Omental fat pad (tissue), 3 donors: ENCODE measurements at regions not wholly inside any gene's neighbourhood (a gene's known extent, or its start where the extent isn't known, plus 50 kb on each side); places are given as distances from the start of the nearest gene placed in this dataset.

Experiments
- ATAC-seq: fragments of 150-250 bp; one replicate; pipeline ENCODE4 v1.9.1; 2016; ENCODE audit warnings: mild to moderate bottlenecking, moderate library complexity; ENCODE audit not compliant: low FRiP score
- DNase-seq: peaks from one replicate; pipeline ENCODE4 v3.0.0-alpha.2; 2019; ENCODE audit warnings: low spot score
- TF ChIP-seq, protein P1 (sequence below), 3 donors: fragments of 450-650 bp; IDR thresholded peaks; one replicate each; pipeline ENCODE4 v1.5.1; 2016 to 2017; ENCODE audit warnings: antibody characterized with exemption in 3 of 3, mild to moderate bottlenecking in 3 of 3, moderate library complexity in 2 of 3

DNA sequence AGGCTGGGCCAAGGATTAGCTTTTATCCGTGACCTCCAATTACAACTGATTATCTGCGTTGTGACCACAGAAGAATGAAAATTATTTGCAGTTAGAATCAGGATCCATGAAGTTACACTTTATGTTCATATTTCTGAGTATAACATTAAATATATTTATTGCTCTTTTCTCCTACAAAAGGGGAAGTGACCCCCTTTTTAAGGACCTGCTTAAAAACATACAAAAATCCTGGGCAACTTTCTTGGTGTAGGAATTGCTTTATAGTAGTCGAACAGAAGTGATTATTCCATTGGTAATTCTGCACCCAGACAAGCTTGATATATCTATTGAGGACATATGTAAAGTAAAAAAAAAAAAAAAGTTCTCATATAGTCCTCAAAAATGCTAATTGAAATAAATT is 208.7 kb downstream of the MRPL39 start:
- ATAC-seq (no peak), DNase-seq (no peak)
- TF ChIP-seq, protein P1, sequence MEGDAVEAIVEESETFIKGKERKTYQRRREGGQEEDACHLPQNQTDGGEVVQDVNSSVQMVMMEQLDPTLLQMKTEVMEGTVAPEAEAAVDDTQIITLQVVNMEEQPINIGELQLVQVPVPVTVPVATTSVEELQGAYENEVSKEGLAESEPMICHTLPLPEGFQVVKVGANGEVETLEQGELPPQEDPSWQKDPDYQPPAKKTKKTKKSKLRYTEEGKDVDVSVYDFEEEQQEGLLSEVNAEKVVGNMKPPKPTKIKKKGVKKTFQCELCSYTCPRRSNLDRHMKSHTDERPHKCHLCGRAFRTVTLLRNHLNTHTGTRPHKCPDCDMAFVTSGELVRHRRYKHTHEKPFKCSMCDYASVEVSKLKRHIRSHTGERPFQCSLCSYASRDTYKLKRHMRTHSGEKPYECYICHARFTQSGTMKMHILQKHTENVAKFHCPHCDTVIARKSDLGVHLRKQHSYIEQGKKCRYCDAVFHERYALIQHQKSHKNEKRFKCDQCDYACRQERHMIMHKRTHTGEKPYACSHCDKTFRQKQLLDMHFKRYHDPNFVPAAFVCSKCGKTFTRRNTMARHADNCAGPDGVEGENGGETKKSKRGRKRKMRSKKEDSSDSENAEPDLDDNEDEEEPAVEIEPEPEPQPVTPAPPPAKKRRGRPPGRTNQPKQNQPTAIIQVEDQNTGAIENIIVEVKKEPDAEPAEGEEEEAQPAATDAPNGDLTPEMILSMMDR (IDR thresholded peaks at IDR 0.05) = no peak

DNA sequence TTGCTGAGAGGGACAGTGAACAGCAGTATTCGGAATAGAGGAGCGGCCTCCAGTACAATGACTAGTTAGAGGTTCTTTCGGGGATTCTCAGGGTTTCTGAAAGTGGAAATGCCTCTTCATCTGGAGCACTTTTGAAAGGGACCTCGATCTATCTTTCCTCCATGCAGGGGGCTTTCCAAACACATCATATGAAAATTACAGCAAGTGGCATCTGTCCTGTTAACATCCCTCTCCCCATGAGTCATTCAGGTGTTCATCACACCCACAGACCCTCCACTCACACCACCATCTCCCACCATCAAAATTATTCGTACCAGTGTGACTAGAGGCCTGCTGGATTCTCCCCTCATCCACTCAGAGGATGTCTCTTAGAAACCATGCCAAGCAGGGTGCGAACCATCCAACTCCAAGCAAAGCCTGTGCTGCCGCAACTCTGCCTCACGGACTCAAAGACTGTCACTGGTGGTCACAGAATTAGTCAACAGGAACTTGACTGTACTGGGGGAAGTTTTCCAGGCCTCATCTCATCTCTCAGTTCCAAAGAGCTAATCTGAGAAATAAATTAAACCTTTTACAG is 211.1 kb downstream of the MRPL39 start:
- TF ChIP-seq, protein P1 (IDR thresholded peaks at IDR 0.05) = no peak
- DNase-seq (no peak), ATAC-seq (no peak)

DNA sequence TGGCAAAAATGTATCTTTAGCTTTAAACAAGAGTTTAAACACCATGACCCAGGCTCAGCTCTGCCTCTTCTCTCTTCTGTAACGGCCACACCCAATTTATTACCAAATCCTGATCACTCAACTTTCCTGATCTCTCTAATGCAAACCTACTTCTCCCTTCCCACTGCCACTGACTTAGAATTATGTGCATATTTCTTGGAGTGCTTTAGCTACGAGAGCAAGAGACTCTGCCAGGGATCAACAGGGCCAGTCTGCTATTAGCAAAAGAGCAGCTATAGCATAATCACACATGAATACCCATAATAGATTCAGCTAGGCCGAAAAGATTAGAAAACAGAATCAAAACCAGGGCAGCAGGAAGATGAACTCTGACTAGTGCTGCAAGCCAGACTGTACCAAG is 215.5 kb downstream of the MRPL39 start:
- TF ChIP-seq, protein P1 (IDR thresholded peaks at IDR 0.05) = no peak
- no peak for ATAC-seq
- DNase-seq = no peak

DNA sequence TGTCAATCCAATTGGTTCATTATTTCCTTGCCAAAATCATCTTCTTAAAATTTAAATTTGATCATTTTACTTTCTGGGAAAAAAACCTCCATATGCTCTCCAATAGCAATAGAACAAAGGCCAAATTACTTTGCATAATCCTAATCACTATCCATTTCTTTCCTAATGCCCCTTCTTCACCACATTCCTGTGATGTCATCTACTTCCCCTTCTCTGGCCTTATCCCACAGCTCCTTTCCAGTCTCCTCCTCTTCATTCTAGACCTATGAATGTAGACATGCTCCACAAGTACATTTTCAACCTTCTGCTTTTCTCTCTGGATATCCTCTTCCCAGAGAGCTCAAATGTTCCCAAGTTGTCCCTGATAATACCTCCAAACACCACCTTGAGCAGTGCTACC is 216.6 kb downstream of the MRPL39 start:
- no peak for DNase-seq
- TF ChIP-seq, protein P1 (IDR thresholded peaks at IDR 0.05) = no peak
- ATAC-seq = no peak

DNA sequence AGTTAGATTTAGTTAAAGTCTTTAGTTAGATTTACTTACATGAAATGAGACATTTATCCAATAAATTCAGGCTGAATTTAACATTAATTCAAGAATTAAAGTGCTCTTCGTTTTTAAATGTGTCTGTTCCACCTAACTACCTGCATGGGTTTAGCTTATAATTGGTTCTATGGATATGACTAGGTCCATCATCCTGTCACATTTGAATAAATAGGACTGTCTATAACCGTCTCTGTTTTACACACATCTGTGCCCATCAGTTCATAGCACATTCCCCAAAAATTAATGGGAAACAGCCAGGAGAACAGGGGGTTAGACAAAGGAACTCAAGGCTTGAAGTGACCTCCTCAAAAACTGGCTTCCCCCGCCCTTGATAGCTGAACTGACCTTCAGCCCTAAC is 219.6 kb downstream of the MRPL39 start:
- TF ChIP-seq, protein P1 (IDR thresholded peaks at IDR 0.05) = no peak
- ATAC-seq (no peak), DNase-seq (no peak)

DNA sequence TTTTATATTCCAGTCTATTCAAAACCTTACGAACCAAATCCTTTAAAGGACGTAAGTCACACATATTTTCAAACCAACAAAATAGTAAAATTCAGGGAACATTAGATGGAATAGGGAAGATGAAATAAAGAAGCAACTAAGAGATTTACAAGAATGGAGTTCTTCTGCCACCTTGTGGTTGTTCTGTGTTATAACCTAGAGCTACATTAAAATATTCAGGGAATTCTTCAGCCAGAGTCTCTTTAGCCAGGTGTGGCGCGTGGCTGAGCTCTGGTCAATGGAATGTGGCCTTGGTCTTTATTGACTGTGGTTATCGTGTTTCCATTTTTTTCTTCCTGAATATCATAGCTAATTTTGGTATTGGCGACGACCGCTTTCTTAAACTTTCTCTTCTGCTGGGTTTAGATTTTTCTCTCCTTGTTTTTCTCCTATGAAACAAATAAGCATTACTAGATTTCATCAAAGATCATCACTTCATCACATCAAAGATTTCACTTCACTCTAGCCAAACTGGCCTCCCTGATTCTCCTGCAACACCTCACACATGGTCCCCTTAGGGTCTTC is 221.3 kb downstream of the MRPL39 start:
- peak; percentile 41 for ATAC-seq
- TF ChIP-seq, protein P1 (IDR thresholded peaks at IDR 0.05) = peak in 2 of 3 donors; percentile 7 to 53
- DNase-seq = no peak

DNA sequence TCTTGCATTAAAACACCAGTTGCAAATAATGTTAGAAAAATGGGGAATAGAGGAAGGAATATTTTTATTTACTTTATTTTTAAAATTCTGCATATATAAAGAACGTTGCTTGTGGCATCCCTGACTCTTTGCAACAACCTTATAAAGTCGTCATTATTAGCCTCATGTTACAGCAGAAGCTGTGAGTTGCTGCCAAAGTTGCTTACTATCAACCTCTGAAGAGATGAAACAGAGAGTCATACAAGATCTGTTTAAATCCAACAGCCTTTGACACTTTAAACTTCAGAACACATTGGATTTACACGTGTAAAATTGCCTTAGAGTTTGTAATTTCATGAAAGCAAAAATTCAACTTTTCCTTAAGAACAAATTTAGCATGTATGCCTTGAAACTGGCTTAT is 221.9 kb downstream of the MRPL39 start:
- TF ChIP-seq, protein P1 (IDR thresholded peaks at IDR 0.05) = no peak
- no peak for DNase-seq
- ATAC-seq = no peak
